RWPE1 (cell line): ENCODE measurements at regions not wholly inside any gene's neighbourhood (a gene's known extent, or its start where the extent isn't known, plus 50 kb on each side); places are given as distances from the start of the nearest gene placed in this dataset.
A peak's percentile ranks its signal among the peaks of the same experiment; 100 is the strongest.

Source experiments
- CTCF ChIA-PET: fragments of 350-600 bp; sonication (Branson Sonifier 250); formaldehyde crosslinking; extraction: SDS; loops from one replicate; lab custom pipeline; 2021; lab: Yijun Ruan, JAX
- POLR2A ChIA-PET: fragments of 400-600 bp; formaldehyde crosslinking; extraction: SDS; loops from one replicate; lab custom pipeline; 2020; ENCODE audit warnings: antibody characterized with exemption; ENCODE audit not compliant: low non-redundant PET; lab: Yijun Ruan, JAX
- DNase-seq: peaks from one replicate; pipeline ENCODE4 v3.0.0; 2012; ENCODE audit warnings: low spot score
- H3K27ac ChIP-seq: fragments of 450-650 bp; 2 replicates; pipeline ENCODE4 v1.5.1; 2017
- TF ChIP-seq, protein P1 (sequence below): fragments of 450-650 bp; conservative IDR thresholded peaks from 2 replicates; pipeline ENCODE4 v1.5.1; 2017; ENCODE audit warnings: low read depth, mild to moderate bottlenecking

DNA sequence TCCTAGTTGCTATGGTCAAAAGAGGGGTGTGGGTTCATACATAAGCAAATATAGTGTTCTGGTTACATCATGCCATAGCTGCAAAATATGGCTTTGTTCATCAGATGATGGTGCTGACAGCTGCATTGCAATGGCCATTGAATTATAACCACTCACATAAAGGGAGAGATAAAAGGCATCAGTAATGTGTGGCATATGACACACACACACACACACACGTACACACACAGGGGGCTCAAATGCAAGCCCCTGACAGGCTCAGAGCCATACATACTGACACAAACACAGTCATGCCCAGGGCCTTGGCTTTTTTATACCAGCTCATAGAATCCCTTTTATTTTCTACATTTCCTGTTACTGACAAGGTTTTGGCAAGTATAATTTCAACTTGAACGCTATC is 698.9 kb downstream of the BCL11B start:
- DNase-seq, result no peak
- TF ChIP-seq, protein P1, sequence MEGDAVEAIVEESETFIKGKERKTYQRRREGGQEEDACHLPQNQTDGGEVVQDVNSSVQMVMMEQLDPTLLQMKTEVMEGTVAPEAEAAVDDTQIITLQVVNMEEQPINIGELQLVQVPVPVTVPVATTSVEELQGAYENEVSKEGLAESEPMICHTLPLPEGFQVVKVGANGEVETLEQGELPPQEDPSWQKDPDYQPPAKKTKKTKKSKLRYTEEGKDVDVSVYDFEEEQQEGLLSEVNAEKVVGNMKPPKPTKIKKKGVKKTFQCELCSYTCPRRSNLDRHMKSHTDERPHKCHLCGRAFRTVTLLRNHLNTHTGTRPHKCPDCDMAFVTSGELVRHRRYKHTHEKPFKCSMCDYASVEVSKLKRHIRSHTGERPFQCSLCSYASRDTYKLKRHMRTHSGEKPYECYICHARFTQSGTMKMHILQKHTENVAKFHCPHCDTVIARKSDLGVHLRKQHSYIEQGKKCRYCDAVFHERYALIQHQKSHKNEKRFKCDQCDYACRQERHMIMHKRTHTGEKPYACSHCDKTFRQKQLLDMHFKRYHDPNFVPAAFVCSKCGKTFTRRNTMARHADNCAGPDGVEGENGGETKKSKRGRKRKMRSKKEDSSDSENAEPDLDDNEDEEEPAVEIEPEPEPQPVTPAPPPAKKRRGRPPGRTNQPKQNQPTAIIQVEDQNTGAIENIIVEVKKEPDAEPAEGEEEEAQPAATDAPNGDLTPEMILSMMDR, result no peak
- ChIA-PET CTCF (no interaction called here), POLR2A (no interaction called here)
- H3K27ac ChIP-seq, result no peak overlapping the region

DNA sequence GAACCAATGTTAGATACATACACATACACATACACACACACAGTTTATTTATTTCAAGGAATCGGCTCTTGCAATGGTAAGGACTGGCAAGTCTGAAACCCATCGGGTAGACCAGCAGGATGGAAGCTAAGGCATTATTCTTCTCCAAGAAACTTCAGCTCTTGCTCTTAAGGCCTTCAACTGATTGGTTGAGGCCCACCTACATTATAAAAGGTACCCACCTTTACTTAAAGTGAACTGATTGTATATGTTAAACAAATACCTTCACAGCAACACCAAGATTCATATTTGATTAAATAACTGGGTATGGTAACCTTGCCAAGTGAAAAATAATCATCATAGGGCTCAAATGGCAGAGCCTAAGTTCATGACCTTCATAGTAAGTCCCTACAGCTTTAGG is 695.5 kb downstream of the BCL11B start:
- CTCF ChIA-PET, result no interaction called here
- POLR2A ChIA-PET, result no interaction called here
- H3K27ac ChIP-seq, result no peak overlapping the region
- TF ChIP-seq, protein P1, result no peak
- no peak for DNase-seq

DNA sequence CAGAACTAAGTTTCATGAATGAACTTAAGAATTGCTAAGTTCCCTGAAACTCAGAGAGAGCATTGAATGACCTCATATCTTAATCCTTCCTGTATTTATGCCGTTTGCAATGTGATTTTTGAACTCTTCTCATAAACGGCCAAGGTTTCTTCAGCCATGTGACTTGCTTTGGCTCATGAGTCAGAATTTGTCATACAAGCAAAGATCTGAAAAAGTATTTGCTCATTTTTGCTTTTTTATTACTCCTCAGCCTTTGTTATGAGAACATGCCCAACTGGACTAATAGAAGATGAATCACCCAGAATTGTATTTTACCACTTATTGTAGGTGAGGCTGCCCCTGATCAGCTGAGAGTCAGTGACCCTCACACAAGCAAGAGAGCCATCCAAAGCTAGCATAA is 693.8 kb downstream of the BCL11B start:
- ChIA-PET CTCF (no interaction called here), POLR2A (no interaction called here)
- TF ChIP-seq, protein P1, result no peak
- no peak overlapping the region for H3K27ac ChIP-seq
- peak; percentile 47 for DNase-seq

DNA sequence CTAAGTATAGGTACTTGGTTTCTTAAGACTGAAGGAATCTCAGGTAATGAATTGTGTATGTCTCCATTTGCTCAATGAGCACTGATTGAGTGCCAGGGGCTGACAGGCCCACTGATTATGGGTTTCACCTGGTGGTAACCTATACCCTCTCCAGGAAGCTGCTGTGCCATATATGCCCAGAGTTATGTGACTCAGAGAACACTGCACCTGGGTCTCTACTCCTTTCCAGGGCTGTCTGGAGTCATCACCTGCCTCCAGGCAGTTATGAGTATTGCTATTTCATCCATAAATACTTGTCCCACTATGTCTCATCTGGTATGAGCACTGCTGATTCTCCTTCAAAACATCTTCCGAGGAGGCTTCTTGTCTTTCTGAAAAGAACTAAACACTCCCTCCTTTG is 692.9 kb downstream of the BCL11B start:
- no peak overlapping the region for H3K27ac ChIP-seq
- TF ChIP-seq, protein P1, result no peak
- DNase-seq, result peak; percentile 57
- ChIA-PET CTCF (no interaction called here), POLR2A (no interaction called here)

DNA sequence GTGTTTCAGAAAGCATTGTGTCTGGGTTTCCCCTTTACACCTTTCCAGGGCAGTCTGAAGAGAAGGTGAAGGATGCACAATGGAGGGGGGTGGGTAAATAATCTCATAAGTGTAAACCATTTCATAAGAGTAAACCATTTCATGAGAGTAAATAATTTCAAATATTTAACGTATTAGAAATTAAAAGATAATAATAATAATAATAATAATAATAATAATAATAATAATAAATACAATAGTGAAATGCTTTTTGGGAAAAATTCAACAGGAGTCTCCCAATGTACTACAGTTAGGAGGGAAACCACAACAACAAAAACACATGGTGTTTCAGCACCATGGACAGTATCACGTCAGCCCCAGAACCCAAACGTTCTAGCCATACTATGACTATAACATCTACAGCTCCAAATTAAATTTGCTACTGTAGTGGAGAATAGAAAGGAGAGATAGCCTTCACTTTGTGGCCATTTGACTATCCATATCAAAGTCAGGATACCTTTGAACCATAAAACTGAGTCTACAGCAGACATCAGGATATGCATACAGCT is 691.8 kb downstream of the BCL11B start:
- no peak overlapping the region for H3K27ac ChIP-seq
- CTCF ChIA-PET, result interaction anchor here (0.6 kb wide), 1 partner anchor 88 kb away, joined by 3 read pairs; no protein-coding TSS in a partner anchor
- TF ChIP-seq, protein P1, result no peak
- DNase-seq, result peak; percentile 27
- POLR2A ChIA-PET, result no interaction called here

DNA sequence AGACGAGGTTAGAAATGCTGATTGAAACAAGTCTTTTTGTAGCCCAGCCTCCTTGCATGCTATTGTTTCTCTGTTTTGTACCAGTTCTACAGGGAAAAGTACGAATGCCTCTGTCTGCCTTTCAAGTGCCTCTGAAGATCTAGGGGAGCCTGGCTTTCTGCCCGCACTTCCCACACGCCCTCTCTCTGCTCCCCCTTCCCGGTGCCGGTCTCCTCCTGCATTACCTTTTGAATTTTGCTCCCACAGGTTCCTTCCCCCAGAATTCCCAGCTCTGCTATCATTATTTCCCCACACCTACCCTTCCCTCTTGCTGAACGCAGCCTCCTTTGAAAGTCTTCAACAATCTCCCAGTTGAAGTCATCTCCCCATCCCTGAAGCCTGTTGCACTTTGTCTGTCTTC is 689.7 kb downstream of the BCL11B start:
- CTCF ChIA-PET, result interaction anchor here (0.6 kb wide), 1 partner anchor 82 kb away, joined by 3 read pairs; no protein-coding TSS in a partner anchor
- POLR2A ChIA-PET, result no interaction called here
- H3K27ac ChIP-seq, result no peak overlapping the region
- no peak for DNase-seq
- TF ChIP-seq, protein P1, result no peak
